ENCODE measurements at regions not wholly inside any gene's neighbourhood (a gene's known extent, or its start where the extent isn't known, plus 50 kb on each side); places are given as distances from the start of the nearest gene placed in this dataset.

DNA sequence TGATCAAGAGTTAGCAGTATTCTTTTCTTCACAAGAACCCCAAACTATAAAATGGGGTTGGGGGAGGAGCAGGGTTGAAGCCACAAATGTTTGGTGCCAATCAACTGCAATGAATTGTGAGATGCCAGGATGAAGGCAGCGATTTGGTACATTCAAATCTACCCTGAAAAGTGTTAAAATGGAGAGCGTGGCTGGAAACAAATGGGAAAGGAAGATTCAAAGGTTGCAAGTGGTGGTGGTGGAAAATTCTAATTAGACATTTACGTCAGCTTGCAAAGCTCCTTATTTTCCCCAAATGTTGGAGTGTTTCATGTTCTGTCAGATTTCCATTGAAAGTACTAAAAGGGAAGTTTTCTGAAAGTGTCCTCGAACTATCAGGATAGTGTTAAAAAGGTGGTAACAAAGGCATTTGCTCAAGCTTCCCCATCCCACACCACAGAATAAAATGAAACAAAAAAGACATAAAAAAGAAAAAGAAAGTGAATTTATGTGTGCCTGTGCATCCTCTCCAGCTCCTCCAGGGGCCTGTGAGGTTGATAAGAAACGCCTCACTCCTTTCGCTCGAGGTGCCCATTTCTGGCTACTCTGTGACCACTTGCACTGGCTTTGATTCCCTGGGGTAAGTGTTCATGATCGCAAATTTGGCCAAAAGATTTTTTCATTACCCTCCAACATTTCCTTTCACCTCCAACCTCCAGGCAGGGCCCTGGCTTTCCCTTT, 424.1 kb upstream of the POU3F3 start:
- TF ChIP-seq EZH2 (IDR thresholded peaks at IDR 0.05): no peak
- TF ChIP-seq FOXP2 (optimal IDR thresholded peaks at IDR 0.05; ENCODE audit: control extremely low read depth, extremely low read length, insufficient read depth): no peak

All from SK-N-MC (cell line).